KMS-11 (cell line): ENCODE measurements at regions not wholly inside any gene's neighbourhood (a gene's known extent, or its start where the extent isn't known, plus 50 kb on each side); places are given as distances from the start of the nearest gene placed in this dataset.

Experiments
- H2AFZ ChIP-seq: fragments of 200-600 bp; sonication (generic); 2 replicates; pipeline ENCODE4 v1.6.1; 2016; ENCODE audit warnings: antibody characterized with exemption, mixed run types, low read depth
- H3K27ac ChIP-seq: fragments of 200-600 bp; sonication (generic); 2 replicates; pipeline ENCODE4 v1.6.1; 2016; ENCODE audit warnings: mild to moderate bottlenecking, mixed run types
- H3K27me3 ChIP-seq: fragments of 200-600 bp; sonication (generic); 2 replicates; pipeline ENCODE4 v1.6.1; 2017; ENCODE audit warnings: mild to moderate bottlenecking, low read depth, mixed run types, moderate library complexity; ENCODE audit not compliant: insufficient read depth
- H3K36me3 ChIP-seq: fragments of 200-600 bp; sonication (generic); 2 replicates; pipeline ENCODE4 v1.6.1; 2017; ENCODE audit warnings: mild to moderate bottlenecking, mixed run types; ENCODE audit not compliant: insufficient read depth
- H3K4me1 ChIP-seq: fragments of 200-600 bp; sonication (generic); 2 replicates; pipeline ENCODE4 v1.6.1; 2016; ENCODE audit warnings: mild to moderate bottlenecking, low read depth, mixed run types; ENCODE audit not compliant: poor library complexity, severe bottlenecking
- H3K4me2 ChIP-seq: fragments of 200-600 bp; sonication (generic); 2 replicates; pipeline ENCODE4 v1.7.0; 2016; ENCODE audit warnings: mild to moderate bottlenecking, mixed run types
- H3K4me3 ChIP-seq: fragments of 200-600 bp; sonication (generic); IDR thresholded peaks from 2 replicates; pipeline ENCODE4 v1.6.1; 2017; ENCODE audit warnings: low read depth, low read length, mixed read lengths; ENCODE audit not compliant: insufficient read depth
- H3K79me2 ChIP-seq: fragments of 200-600 bp; sonication (generic); 2 replicates; pipeline ENCODE4 v1.6.1; 2016; ENCODE audit warnings: low read depth, mixed run types; ENCODE audit not compliant: insufficient read depth
- H3K9ac ChIP-seq: fragments of 200-600 bp; sonication (generic); 2 replicates; pipeline ENCODE4 v1.6.1; 2016; ENCODE audit warnings: mild to moderate bottlenecking, mixed run types
- H4K20me1 ChIP-seq: fragments of 200-600 bp; sonication (generic); 2 replicates; pipeline ENCODE4 v1.6.1; 2016; ENCODE audit warnings: mild to moderate bottlenecking, mixed run types; ENCODE audit not compliant: insufficient read depth
- TF ChIP-seq, protein P1 (sequence below): fragments of 200-600 bp; sonication (generic); conservative IDR thresholded peaks from 2 replicates; pipeline ENCODE4 v1.6.1; 2017; ENCODE audit warnings: low read depth, mild to moderate bottlenecking, antibody characterized with exemption, low read length, moderate library complexity, mixed read lengths

DNA sequence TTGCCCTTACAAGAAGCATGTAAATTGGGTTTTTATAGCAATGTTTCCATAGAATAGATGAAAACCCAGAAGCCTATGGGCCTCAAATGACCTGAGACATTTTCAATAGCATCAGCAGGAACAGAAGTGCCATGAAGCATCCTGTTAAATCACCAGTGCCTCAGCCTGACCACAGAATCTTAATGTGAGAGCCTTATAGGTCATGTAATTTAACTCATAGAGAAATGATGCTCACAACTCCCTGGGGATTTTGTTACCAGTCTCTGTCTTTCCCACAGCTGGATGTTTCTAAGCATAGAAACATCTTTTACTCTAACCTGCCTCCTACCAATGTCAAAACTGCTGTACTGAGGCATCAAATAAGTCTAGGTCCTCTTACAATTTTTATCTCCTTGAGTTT lies 295.8 kb upstream of the ACVR2A start:
- Histone ChIP-seq H3K4me1 (no peaks in the 10 kb centered on the region), H3K4me2 (no peak overlapping the region), H3K27ac (no peak overlapping the region), H3K4me3 (no peak overlapping the region), H3K27me3 (no peaks in the 10 kb centered on the region), H3K79me2 (no peaks in the 10 kb centered on the region), H2AFZ (no peak overlapping the region), H3K9ac (no peak overlapping the region), H3K36me3 (no peaks in the 10 kb centered on the region), H4K20me1 (no peaks in the 10 kb centered on the region)
- TF ChIP-seq, protein P1, sequence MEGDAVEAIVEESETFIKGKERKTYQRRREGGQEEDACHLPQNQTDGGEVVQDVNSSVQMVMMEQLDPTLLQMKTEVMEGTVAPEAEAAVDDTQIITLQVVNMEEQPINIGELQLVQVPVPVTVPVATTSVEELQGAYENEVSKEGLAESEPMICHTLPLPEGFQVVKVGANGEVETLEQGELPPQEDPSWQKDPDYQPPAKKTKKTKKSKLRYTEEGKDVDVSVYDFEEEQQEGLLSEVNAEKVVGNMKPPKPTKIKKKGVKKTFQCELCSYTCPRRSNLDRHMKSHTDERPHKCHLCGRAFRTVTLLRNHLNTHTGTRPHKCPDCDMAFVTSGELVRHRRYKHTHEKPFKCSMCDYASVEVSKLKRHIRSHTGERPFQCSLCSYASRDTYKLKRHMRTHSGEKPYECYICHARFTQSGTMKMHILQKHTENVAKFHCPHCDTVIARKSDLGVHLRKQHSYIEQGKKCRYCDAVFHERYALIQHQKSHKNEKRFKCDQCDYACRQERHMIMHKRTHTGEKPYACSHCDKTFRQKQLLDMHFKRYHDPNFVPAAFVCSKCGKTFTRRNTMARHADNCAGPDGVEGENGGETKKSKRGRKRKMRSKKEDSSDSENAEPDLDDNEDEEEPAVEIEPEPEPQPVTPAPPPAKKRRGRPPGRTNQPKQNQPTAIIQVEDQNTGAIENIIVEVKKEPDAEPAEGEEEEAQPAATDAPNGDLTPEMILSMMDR: no peak

DNA sequence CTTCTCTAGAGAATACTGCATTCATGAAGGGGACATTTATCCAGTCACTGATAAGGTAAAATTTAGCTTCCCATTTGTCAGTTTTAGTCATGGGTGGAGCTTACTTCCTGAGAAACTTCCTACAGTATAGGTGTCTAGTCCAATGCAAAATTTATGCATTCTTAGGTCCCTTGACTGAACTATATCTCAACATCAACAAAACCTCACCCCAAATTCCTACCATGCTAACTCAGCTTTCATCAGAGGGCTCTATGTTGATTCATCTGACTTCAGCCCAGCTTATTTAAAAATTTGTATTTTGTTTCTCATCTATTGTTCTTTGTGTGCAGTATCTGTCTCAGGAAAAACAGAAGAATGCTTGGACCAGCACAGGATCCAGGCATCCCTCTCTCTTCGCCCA lies 296.4 kb upstream of the ACVR2A start:
- no peak overlapping the region for H3K9ac ChIP-seq
- no peaks in the 10 kb centered on the region for H3K4me1 ChIP-seq
- no peaks in the 10 kb centered on the region for H3K36me3 ChIP-seq
- H2AFZ ChIP-seq: no peak overlapping the region
- H3K4me2 ChIP-seq: no peak overlapping the region
- H3K27me3 ChIP-seq: no peaks in the 10 kb centered on the region
- TF ChIP-seq, protein P1: no peak
- H3K27ac ChIP-seq: no peak overlapping the region
- H3K79me2 ChIP-seq: no peaks in the 10 kb centered on the region
- no peaks in the 10 kb centered on the region for H4K20me1 ChIP-seq
- H3K4me3 ChIP-seq: no peak overlapping the region

DNA sequence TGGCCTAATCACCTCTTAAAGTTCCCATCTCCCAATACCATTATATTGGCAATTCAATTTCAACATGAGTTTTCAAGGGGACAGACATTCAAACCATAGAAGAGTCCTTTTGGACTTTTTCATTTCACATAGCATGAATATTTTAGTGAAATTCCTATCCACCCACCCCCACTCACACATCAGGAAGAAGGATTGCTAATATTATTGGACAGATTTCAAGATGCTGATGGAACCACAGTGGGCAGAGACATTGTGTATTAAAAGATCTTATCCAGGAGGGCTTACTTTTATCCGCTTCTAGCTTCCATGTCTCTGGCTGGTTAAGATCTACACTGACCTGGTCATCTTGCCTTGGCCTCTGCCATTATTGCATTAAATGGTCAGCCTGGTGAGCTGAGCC lies 297.4 kb upstream of the ACVR2A start:
- H3K27me3 ChIP-seq: no peaks in the 10 kb centered on the region
- TF ChIP-seq, protein P1: no peak
- H3K4me1 ChIP-seq: no peaks in the 10 kb centered on the region
- H3K27ac ChIP-seq: no peak overlapping the region
- H3K4me3 ChIP-seq: no peak overlapping the region
- H4K20me1 ChIP-seq: no peaks in the 10 kb centered on the region
- H2AFZ ChIP-seq: no peak overlapping the region
- H3K4me2 ChIP-seq: no peak overlapping the region
- H3K9ac ChIP-seq: no peak overlapping the region
- H3K79me2 ChIP-seq: no peaks in the 10 kb centered on the region
- no peaks in the 10 kb centered on the region for H3K36me3 ChIP-seq

DNA sequence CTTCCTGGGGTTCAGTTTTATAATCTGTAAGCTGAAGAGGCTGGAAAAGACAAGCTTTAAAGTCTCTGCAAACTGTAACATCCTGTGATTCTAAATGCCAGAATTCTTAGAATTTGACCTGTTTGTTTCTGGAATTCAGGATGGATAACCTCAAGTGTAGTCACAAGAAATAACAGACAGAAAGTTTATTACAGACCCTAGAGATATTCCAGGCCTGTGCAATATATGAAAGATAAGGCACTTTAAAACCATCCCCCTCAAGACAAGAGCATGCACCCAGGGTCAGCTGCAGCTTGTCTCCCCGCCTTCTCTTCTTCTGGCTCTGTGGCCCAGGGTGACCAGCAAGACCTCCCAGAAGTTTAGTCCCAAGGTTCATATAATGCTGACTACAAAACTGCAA lies 298.7 kb upstream of the ACVR2A start:
- H2AFZ ChIP-seq: no peak overlapping the region
- no peaks in the 10 kb centered on the region for H3K36me3 ChIP-seq
- H3K79me2 ChIP-seq: no peaks in the 10 kb centered on the region
- no peak overlapping the region for H3K27ac ChIP-seq
- no peak overlapping the region for H3K9ac ChIP-seq
- TF ChIP-seq, protein P1: no peak
- H4K20me1 ChIP-seq: no peaks in the 10 kb centered on the region
- H3K4me3 ChIP-seq: no peak overlapping the region
- H3K4me2 ChIP-seq: no peak overlapping the region
- H3K4me1 ChIP-seq: no peaks in the 10 kb centered on the region
- H3K27me3 ChIP-seq: no peaks in the 10 kb centered on the region

DNA sequence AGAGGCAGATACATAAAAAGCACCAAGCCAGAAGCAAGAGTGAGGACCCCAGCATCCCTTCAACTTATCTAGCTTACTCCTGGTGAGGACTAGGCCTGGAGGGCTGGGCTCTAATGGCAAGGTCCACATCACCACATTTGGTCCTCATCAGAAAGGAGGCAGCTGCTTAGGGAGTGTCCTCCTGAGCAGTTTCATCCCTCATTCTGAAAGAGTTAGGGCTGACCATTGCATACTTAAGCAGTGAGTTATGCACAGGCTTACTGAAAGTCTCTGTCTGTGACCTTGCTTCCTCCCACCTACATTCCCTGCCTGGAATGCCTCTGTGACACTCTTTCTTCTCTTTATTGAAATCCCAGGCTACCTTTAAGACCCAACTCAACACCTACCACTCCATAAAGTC lies 301.8 kb upstream of the ACVR2A start:
- H3K4me1 ChIP-seq: no peaks in the 10 kb centered on the region
- H3K9ac ChIP-seq: no peak overlapping the region
- H3K36me3 ChIP-seq: no peaks in the 10 kb centered on the region
- H3K27me3 ChIP-seq: no peaks in the 10 kb centered on the region
- H3K79me2 ChIP-seq: no peaks in the 10 kb centered on the region
- H3K27ac ChIP-seq: no peak overlapping the region
- H3K4me3 ChIP-seq: no peak overlapping the region
- no peak overlapping the region for H2AFZ ChIP-seq
- H3K4me2 ChIP-seq: no peak overlapping the region
- no peaks in the 10 kb centered on the region for H4K20me1 ChIP-seq
- TF ChIP-seq, protein P1: no peak
